ENCODE measurements at regions not wholly inside any gene's neighbourhood (a gene's known extent, or its start where the extent isn't known, plus 50 kb on each side); places are given as distances from the start of the nearest gene placed in this dataset.

- TF ChIP-seq EZH2 (IDR thresholded peaks at IDR 0.05; ENCODE audit: borderline replicate concordance, insufficient read depth, low read depth, low read length, poor library complexity, severe bottlenecking) (no peak), CTCF (IDR thresholded peaks at IDR 0.05) (no peak)
Measured at GRCh38 chr3:127033786-127034185, 50.9 kb downstream of the PLXNA1 start.
